Keratinocyte (primary cell): ENCODE measurements at regions not wholly inside any gene's neighbourhood (a gene's known extent, or its start where the extent isn't known, plus 50 kb on each side); places are given as distances from the start of the nearest gene placed in this dataset.

ENCODE experiments used
- DNase-seq: peaks from one replicate; pipeline ENCODE4 v3.0.0-alpha.2; 2011; ENCODE audit warnings: low read depth, missing footprints, low spot score
- FAIRE-seq: peaks from 2 replicates; lab custom pipeline; 2011; peaks lifted over from hg19 to GRCh38; lab: Jason Lieb, UNC
- H2AFZ ChIP-seq: 2 replicates; pipeline ENCODE4 v1.6.0; 2012; ENCODE audit warnings: low read length, control low read depth, inconsistent platforms; ENCODE audit not compliant: control insufficient read depth
- H3K27ac ChIP-seq: 2 replicates; pipeline ENCODE4 v1.5.1; 2011; ENCODE audit warnings: low read length; ENCODE audit not compliant: control insufficient read depth, insufficient read depth
- H3K27me3 ChIP-seq: 3 replicates; pipeline ENCODE4 v1.6.0; 2011; ENCODE audit warnings: low read length; ENCODE audit not compliant: control insufficient read depth, insufficient read depth; ENCODE audit errors: extremely low read depth
- H3K36me3 ChIP-seq, 2 experiments: 2 replicates in 1 of 2; 3 replicates in 1 of 2; pipeline ENCODE4 v1.5.1; 2011; ENCODE audit warnings: low read length in 2 of 2, mild to moderate bottlenecking in 1 of 2; ENCODE audit not compliant: control insufficient read depth in 2 of 2, insufficient read depth in 2 of 2; ENCODE audit errors: extremely low read depth in 1 of 2
- H3K4me1 ChIP-seq: 3 replicates; pipeline ENCODE4 v1.5.1; 2011; ENCODE audit warnings: low read length; ENCODE audit not compliant: control insufficient read depth, insufficient read depth; ENCODE audit errors: extremely low read depth
- H3K4me2 ChIP-seq: 3 replicates; pipeline ENCODE4 v1.6.0; 2011; ENCODE audit warnings: low read depth, low read length; ENCODE audit not compliant: control insufficient read depth, insufficient read depth; ENCODE audit errors: extremely low read depth
- H3K4me3 ChIP-seq, 3 experiments: fragments of 200-600 bp in 1 of 3; sonication (generic) in 1 of 3; 2 replicates in 2 of 3; 3 replicates in 1 of 3; pipeline ENCODE4 v1.5.1; 2011 to 2016; ENCODE audit warnings: low read length in 3 of 3, mild to moderate bottlenecking in 3 of 3, control low read depth in 2 of 3, inconsistent platforms in 1 of 3, low read depth in 1 of 3, mixed read lengths in 1 of 3, mixed run types in 1 of 3, moderate library complexity in 1 of 3; ENCODE audit not compliant: control insufficient read depth in 2 of 3, insufficient read depth in 2 of 3; ENCODE audit errors: extremely low read depth in 1 of 3
- H3K79me2 ChIP-seq: 2 replicates; pipeline ENCODE4 v1.6.0; 2012; ENCODE audit warnings: low read length; ENCODE audit not compliant: control insufficient read depth, insufficient read depth
- H3K9ac ChIP-seq: 3 replicates; pipeline ENCODE4 v1.6.0; 2011; ENCODE audit warnings: low read length; ENCODE audit not compliant: control insufficient read depth, insufficient read depth; ENCODE audit errors: extremely low read depth
- H3K9me1 ChIP-seq: 3 replicates; pipeline ENCODE4 v1.6.0; 2011; ENCODE audit warnings: low read length; ENCODE audit not compliant: control insufficient read depth, insufficient read depth; ENCODE audit errors: extremely low read depth
- H3K9me3 ChIP-seq: 2 replicates; pipeline ENCODE4 v1.5.1; 2012; ENCODE audit warnings: low read depth, low read length; ENCODE audit not compliant: control insufficient read depth
- H4K20me1 ChIP-seq: 3 replicates; pipeline ENCODE4 v1.6.0; 2011; ENCODE audit warnings: low read length; ENCODE audit not compliant: control insufficient read depth, insufficient read depth; ENCODE audit errors: extremely low read depth
- EZH2 ChIP-seq: IDR thresholded peaks from one replicate; pipeline ENCODE4 v1.6.1; 2012; ENCODE audit warnings: inconsistent platforms, mild to moderate bottlenecking, low read length, moderate library complexity
- dilution Hi-C: fragments of 300-500 bp; cut with MboI; formaldehyde crosslinking; loops from one replicate; pipeline ENCODE4 v1.7.0; 2020; ENCODE audit warnings: low sequenced_read_pairs; ENCODE audit not compliant: extremely low pct_ligation_motif_present
- TF ChIP-seq, protein P1 (sequence below), 3 experiments: IDR thresholded peaks in 1 of 3; conservative IDR thresholded peaks in 1 of 3; optimal IDR thresholded peaks in 1 of 3; 2 replicates in 2 of 3; 3 replicates in 1 of 3; pipeline versions ENCODE3 to v1.5.1; 2011; ENCODE audit warnings: low read length in 3 of 3, mild to moderate bottlenecking in 3 of 3, moderate library complexity in 2 of 3, control low read depth in 1 of 3, inconsistent platforms in 1 of 3; ENCODE audit not compliant: insufficient read depth in 2 of 3; ENCODE audit errors: extremely low read depth in 1 of 3

DNA sequence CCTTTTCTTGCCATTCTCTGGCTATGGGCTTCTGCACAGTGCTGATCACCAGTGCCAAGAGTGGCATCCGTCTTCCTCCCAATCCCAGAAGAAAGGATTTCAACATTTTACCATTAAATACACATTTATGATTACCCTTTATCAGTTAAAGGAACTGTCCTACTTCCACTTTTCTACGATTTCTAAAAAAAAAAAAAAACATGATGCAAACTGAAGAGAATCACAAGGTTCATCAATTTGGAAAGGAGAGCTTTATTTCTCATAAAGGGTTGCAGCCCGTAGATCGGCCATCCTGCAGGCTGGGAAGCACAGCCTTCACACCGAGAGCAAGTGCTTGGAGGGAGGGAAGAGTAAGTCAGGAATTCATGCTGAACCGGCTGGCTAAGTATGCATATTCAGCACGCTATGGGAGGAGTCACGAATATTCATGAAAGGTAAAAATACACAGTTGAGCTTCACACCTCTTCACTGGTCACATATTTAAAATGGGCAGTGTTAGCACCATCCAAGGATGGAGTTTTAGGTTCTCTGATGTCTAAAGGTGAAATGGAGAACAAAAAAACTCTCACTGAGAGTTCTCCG is 52.5 kb upstream of the SEMA4D start:
- no peaks in the 10 kb centered on the region for H4K20me1 ChIP-seq
- no peak overlapping the region for H3K4me3 ChIP-seq
- no peak overlapping the region for H2AFZ ChIP-seq
- no peak for DNase-seq
- H3K9me3 ChIP-seq: no peaks in the 10 kb centered on the region
- peaks cover 8% of the 10 kb centered on the region for H3K27me3 ChIP-seq
- no peaks in the 10 kb centered on the region for H3K79me2 ChIP-seq
- H3K36me3 ChIP-seq: no peaks in the 10 kb centered on the region
- TF ChIP-seq EZH2: no peak
- TF ChIP-seq, protein P1, sequence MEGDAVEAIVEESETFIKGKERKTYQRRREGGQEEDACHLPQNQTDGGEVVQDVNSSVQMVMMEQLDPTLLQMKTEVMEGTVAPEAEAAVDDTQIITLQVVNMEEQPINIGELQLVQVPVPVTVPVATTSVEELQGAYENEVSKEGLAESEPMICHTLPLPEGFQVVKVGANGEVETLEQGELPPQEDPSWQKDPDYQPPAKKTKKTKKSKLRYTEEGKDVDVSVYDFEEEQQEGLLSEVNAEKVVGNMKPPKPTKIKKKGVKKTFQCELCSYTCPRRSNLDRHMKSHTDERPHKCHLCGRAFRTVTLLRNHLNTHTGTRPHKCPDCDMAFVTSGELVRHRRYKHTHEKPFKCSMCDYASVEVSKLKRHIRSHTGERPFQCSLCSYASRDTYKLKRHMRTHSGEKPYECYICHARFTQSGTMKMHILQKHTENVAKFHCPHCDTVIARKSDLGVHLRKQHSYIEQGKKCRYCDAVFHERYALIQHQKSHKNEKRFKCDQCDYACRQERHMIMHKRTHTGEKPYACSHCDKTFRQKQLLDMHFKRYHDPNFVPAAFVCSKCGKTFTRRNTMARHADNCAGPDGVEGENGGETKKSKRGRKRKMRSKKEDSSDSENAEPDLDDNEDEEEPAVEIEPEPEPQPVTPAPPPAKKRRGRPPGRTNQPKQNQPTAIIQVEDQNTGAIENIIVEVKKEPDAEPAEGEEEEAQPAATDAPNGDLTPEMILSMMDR (optimal IDR thresholded peaks at IDR 0.05 in 1 of 3, IDR thresholded peaks at IDR 0.05 in 1 of 3, conservative IDR thresholded peaks at IDR 0.05 in 1 of 3; ENCODE audit: extremely low read depth in 1 of 3, insufficient read depth in 2 of 3, low read length in 3 of 3): no peak
- dilution Hi-C loops: no loop called here
- H3K9me1 ChIP-seq: no peaks in the 10 kb centered on the region
- H3K9ac ChIP-seq: no peak overlapping the region
- H3K4me1 ChIP-seq: peaks cover 7% of the 10 kb centered on the region
- no peak for FAIRE-seq
- H3K27ac ChIP-seq: no peak overlapping the region
- H3K4me2 ChIP-seq: no peak overlapping the region

DNA sequence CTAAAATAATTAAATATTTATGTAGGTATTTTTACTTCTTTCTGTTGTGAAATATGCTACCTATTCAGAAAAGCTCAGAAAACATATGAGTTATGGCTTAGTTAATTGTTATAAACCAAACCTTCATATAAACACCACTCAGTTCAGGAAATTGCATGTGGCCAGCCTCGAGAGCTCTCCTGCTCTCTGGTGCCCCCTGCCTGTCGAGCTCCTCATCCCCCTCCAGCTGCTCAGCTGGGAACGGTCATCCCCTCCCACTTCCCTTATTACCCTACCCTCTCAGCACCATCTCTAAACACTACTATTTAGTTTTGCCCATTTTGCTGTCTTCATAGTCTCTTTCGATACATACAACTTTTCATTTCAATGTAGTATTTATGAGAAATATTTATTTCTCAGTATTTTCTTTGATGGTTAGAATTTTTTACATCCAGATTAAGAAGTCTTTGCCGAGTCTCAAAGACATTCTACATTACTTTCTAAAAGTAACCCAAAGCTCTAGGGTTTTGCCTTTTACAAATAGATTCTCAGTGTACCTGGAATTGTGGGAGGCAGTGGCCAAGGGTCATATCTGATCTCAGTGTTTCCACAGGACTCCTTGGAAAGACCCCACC is 51.2 kb upstream of the SEMA4D start:
- Histone ChIP-seq H3K4me1 (peaks cover 7% of the 10 kb centered on the region), H3K27ac (no peak overlapping the region), H3K4me3 (no peak overlapping the region), H3K79me2 (no peaks in the 10 kb centered on the region), H3K9me1 (no peaks in the 10 kb centered on the region), H4K20me1 (no peaks in the 10 kb centered on the region), H3K9me3 (no peaks in the 10 kb centered on the region), H2AFZ (no peak overlapping the region), H3K4me2 (no peak overlapping the region), H3K9ac (no peak overlapping the region), H3K36me3 (no peaks in the 10 kb centered on the region), H3K27me3 (peaks cover 8% of the 10 kb centered on the region)
- TF ChIP-seq EZH2: no peak
- TF ChIP-seq, protein P1 (optimal IDR thresholded peaks at IDR 0.05 in 1 of 3, IDR thresholded peaks at IDR 0.05 in 1 of 3, conservative IDR thresholded peaks at IDR 0.05 in 1 of 3; ENCODE audit: extremely low read depth in 1 of 3, insufficient read depth in 2 of 3, low read length in 3 of 3): peak; percentile 87 to 97 (median 94)
- dilution Hi-C loops: no loop called here
- DNase-seq: no peak
- peak; percentile 79 for FAIRE-seq
